Smooth muscle cell (in vitro differentiated cells): ENCODE measurements at regions not wholly inside any gene's neighbourhood (a gene's known extent, or its start where the extent isn't known, plus 50 kb on each side); places are given as distances from the start of the nearest gene placed in this dataset.
"Not testable (repeated sequence)": the region's sequence is repeated elsewhere in the genome, so short reads cannot be mapped to it uniquely, and the experiment has no call there.

Experiments
- DNase-seq: peaks from one replicate; lab custom pipeline; 2025; ENCODE audit not compliant: unreplicated experiment; lab: John Stamatoyannopoulos, UW
- H2AFZ ChIP-seq: fragments of 200-600 bp; sonication (generic); 2 replicates; pipeline ENCODE4 v1.6.0; 2016; ENCODE audit warnings: antibody characterized with exemption, low read depth, mild to moderate bottlenecking
- H3F3A ChIP-seq: fragments of 200-600 bp; sonication (generic); 2 replicates; pipeline ENCODE4 v1.6.0; 2017; ENCODE audit warnings: antibody characterized with exemption, low read depth
- H3K27ac ChIP-seq: fragments of 200-600 bp; sonication (generic); 2 replicates; pipeline ENCODE4 v1.5.1; 2016; ENCODE audit warnings: low read depth, mild to moderate bottlenecking
- H3K27me3 ChIP-seq: fragments of 200-600 bp; sonication (generic); 2 replicates; pipeline ENCODE4 v1.6.1; 2016; ENCODE audit warnings: low read depth, mild to moderate bottlenecking
- H3K36me3 ChIP-seq: fragments of 200-600 bp; sonication (generic); 2 replicates; pipeline ENCODE4 v1.5.1; 2016; ENCODE audit warnings: low read depth
- H3K4me1 ChIP-seq: fragments of 200-600 bp; sonication (generic); 2 replicates; pipeline ENCODE4 v1.5.1; 2016; ENCODE audit warnings: low read depth
- H3K4me2 ChIP-seq: fragments of 200-600 bp; sonication (generic); 2 replicates; pipeline ENCODE4 v1.6.0; 2016; ENCODE audit warnings: mild to moderate bottlenecking
- H3K4me3 ChIP-seq: fragments of 200-600 bp; sonication (generic); 2 replicates; pipeline ENCODE4 v1.5.1; 2016; ENCODE audit warnings: mild to moderate bottlenecking
- H3K79me2 ChIP-seq: fragments of 200-600 bp; sonication (generic); 2 replicates; pipeline ENCODE4 v1.6.0; 2016; ENCODE audit warnings: low read depth, mild to moderate bottlenecking
- H3K9ac ChIP-seq: fragments of 200-600 bp; sonication (generic); 2 replicates; pipeline ENCODE4 v1.6.0; 2016; ENCODE audit warnings: low read depth
- H3K9me3 ChIP-seq: fragments of 200-600 bp; sonication (generic); replicated peaks from 2 replicates; pipeline ENCODE4 v1.5.1; 2016; ENCODE audit warnings: low read depth
- H4K20me1 ChIP-seq: fragments of 200-600 bp; sonication (generic); 2 replicates; pipeline ENCODE4 v1.6.0; 2016; ENCODE audit warnings: low read depth
- WGBS: methylation state at CpG from one replicate; pipeline ENCODE4 v1.1.7; 2016; ENCODE audit warnings: low lambda C conversion rate; 5-methylcytosine and 5-hydroxymethylcytosine counted together
- TF ChIP-seq, protein P1 (sequence below): fragments of 200-600 bp; sonication (generic); IDR thresholded peaks from 2 replicates; pipeline ENCODE4 v1.5.1; 2017; ENCODE audit warnings: borderline replicate concordance, mild to moderate bottlenecking, antibody characterized with exemption; ENCODE audit not compliant: insufficient read depth, poor library complexity, severe bottlenecking

GRCh38 chr7:35853194-35853593 lies 52.3 kb downstream of the SEPTIN7 start:
- not testable (repeated sequence) for H3K27me3 ChIP-seq, H3K9me3 ChIP-seq, H3K4me3 ChIP-seq, H3K9ac ChIP-seq, DNase-seq, H3K36me3 ChIP-seq, H3K4me1 ChIP-seq, H3K4me2 ChIP-seq, H3K27ac ChIP-seq, H2AFZ ChIP-seq
- H3K79me2 ChIP-seq = peaks cover 98% of the 10 kb centered on the region
- H3F3A ChIP-seq = peaks cover 21% of the 10 kb centered on the region
- H4K20me1 ChIP-seq = peaks cover 99% of the 10 kb centered on the region
- 97% methylated on average over 7 of the region's 7 CpGs for WGBS

- DNase-seq = no peak
- Histone ChIP-seq H3K9ac (no peak overlapping the region), H3K36me3 (peaks cover 3% of the 10 kb centered on the region), H3F3A (peaks cover 16% of the 10 kb centered on the region), H3K4me2 (no peak overlapping the region), H3K27ac (no peak overlapping the region), H3K4me3 (no peak overlapping the region), H3K79me2 (peaks cover 100% of the 10 kb centered on the region), H3K9me3 (no peaks in the 10 kb centered on the region), H2AFZ (no peak overlapping the region), H3K4me1 (no peaks in the 10 kb centered on the region), H3K27me3 (no peaks in the 10 kb centered on the region), H4K20me1 (peaks cover 99% of the 10 kb centered on the region)
- WGBS = 74% methylated on average over 1 of the region's 1 CpG
- TF ChIP-seq, protein P1, sequence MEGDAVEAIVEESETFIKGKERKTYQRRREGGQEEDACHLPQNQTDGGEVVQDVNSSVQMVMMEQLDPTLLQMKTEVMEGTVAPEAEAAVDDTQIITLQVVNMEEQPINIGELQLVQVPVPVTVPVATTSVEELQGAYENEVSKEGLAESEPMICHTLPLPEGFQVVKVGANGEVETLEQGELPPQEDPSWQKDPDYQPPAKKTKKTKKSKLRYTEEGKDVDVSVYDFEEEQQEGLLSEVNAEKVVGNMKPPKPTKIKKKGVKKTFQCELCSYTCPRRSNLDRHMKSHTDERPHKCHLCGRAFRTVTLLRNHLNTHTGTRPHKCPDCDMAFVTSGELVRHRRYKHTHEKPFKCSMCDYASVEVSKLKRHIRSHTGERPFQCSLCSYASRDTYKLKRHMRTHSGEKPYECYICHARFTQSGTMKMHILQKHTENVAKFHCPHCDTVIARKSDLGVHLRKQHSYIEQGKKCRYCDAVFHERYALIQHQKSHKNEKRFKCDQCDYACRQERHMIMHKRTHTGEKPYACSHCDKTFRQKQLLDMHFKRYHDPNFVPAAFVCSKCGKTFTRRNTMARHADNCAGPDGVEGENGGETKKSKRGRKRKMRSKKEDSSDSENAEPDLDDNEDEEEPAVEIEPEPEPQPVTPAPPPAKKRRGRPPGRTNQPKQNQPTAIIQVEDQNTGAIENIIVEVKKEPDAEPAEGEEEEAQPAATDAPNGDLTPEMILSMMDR = no peak
These were observed 53.5 kb downstream of the SEPTIN7 start for GRCh38 chr7:35854311-35854710.

DNA sequence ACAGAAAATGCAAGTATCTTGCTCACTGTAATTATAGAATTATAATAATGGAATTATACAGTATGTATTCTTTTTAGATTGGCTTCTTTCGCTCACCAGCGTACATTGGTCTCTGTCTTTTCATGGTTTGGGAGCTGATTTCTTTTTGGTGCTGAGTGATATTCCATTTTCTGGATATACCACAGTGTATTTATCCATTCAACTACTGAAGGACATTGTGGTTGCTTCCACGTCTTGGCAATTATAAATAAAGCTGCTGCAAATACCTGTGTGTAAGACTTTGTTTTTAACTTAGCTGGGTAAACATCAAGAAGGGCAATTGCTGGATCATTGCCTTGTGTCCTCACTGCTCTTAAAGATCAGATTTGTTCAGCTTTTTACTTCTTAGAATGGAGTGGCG lies 55.3 kb downstream of the SEPTIN7 start:
- 75% methylated on average over 4 of the region's 4 CpGs for WGBS
- Histone ChIP-seq H3K36me3 (peaks cover 3% of the 10 kb centered on the region), H3F3A (peaks cover 4% of the 10 kb centered on the region), H3K4me2 (no peak overlapping the region), H3K4me1 (peaks cover 5% of the 10 kb centered on the region), H4K20me1 (peaks cover 99% of the 10 kb centered on the region), H3K4me3 (no peak overlapping the region), H3K27me3 (no peaks in the 10 kb centered on the region), H3K27ac (no peak overlapping the region), H3K79me2 (peaks cover 100% of the 10 kb centered on the region), H3K9ac (no peak overlapping the region), H3K9me3 (no peaks in the 10 kb centered on the region), H2AFZ (no peak overlapping the region)
- no peak for DNase-seq
- TF ChIP-seq, protein P1 = no peak

DNA sequence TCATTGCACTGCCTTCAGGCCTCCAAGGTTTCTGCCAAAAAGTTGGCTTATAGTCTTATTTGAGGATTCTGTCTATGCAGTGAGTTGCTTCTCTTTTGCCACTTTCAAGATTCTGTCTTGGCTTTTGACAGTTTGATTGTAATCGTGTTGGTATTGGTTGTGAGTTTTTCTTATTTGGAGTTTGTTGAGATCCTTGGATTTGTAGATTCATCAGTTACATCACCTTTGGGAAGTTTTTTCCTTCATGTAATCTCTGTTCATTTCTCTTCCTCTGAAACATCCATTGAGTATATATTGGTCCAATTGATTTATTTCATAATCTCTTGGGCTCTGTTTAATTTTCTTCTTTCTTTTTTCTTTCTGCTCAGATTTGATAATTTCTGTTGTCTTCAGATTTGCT lies 59.8 kb downstream of the SEPTIN7 start:
- H3F3A ChIP-seq = peaks cover 16% of the 10 kb centered on the region
- peaks cover 97% of the 10 kb centered on the region for H4K20me1 ChIP-seq
- no peaks in the 10 kb centered on the region for H3K9me3 ChIP-seq
- H3K4me1 ChIP-seq = peaks cover 9% of the 10 kb centered on the region
- DNase-seq = no peak
- no peak overlapping the region for H2AFZ ChIP-seq
- H3K79me2 ChIP-seq = peaks cover 97% of the 10 kb centered on the region
- H3K36me3 ChIP-seq = peaks cover 10% of the 10 kb centered on the region
- WGBS = 100% methylated on average over 1 of the region's 1 CpG
- no peak overlapping the region for H3K9ac ChIP-seq
- no peak overlapping the region for H3K27ac ChIP-seq
- H3K4me3 ChIP-seq = no peak overlapping the region
- TF ChIP-seq, protein P1 = no peak
- H3K27me3 ChIP-seq = no peaks in the 10 kb centered on the region
- no peak overlapping the region for H3K4me2 ChIP-seq
